EH (cell line): ENCODE measurements at regions not wholly inside any gene's neighbourhood (a gene's known extent, or its start where the extent isn't known, plus 50 kb on each side); places are given as distances from the start of the nearest gene placed in this dataset.

Experiments
- DNase-seq: peaks from one replicate; pipeline ENCODE4 v3.0.0-alpha.2; 2015; ENCODE audit warnings: low read depth

DNA sequence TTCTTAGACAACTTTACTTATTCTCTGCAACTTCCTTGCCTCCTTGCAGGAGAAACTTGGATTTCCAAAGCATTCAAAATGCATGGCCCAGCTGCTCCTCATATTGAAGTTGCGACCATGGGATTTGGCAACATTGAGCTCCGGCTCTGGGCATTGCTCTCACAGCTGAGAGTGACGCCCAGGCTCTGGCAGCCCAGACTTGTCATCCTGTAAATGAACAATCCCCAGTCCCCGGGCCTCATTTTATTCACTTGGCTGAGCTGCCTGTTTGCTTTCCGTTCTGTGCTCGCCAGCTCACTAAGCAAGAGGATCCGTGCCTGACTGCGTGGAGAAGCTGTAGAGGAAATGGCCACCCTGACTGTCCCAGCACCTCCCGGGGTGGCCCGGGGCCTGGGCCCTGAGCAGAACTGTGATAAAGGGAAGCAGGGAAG, 119.5 kb upstream of the CD93 start:
- DNase-seq = peak; percentile 23

DNA sequence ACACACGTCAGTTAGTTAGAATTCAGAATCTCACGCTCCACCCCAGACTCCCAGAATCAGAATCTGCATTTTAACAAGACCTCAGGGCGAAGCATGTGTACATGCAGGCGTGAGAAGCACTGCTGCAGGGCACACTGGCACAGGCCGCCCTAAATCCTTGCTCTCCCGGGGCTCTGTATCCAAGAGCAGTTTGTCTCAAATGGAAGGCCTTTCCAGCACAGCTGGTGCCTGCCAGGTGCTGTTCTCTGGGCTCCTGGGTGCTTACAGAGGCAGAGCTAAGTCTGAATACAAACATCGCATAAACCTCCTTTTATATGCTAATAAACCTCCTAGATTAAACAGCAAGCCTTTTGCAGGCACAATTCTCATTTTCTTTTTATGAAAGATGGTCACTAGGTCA, 119.1 kb upstream of the CD93 start:
- DNase-seq = no peak

DNA sequence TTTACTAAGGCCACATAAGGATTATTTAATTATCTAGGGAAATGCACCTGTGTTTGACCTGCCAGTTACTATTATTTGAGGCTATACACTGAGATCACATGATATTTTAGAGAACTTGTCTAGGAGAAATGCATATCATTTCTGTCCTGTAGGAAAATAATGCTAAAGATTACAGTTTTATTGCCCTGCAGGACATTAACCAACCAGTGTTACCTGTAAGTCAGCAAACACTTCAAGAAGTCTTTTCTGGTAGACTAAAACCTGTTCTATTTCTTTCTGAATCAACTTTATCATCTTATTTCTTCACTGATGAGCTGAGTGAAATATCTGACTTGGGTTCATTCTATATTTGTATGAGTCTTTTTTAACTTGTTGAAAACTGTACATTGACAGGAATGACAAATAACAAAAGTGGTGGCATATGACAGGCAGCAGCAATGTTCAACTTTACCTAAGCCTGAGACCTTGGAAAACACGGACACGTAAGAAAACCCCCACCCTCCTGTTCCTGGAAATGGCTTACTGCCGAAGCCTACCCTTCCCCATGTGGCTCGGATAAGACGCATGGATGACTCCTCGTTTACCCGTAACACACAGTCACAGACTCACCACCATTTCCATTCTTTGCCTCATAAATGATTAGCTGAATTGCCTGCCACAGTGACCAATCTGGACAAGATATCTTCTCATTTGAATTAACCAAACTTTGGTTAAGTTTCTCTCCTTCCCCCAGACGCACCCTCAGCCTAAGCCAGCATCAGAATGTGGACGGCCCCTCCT, 118.0 kb upstream of the CD93 start:
- DNase-seq = no peak

DNA sequence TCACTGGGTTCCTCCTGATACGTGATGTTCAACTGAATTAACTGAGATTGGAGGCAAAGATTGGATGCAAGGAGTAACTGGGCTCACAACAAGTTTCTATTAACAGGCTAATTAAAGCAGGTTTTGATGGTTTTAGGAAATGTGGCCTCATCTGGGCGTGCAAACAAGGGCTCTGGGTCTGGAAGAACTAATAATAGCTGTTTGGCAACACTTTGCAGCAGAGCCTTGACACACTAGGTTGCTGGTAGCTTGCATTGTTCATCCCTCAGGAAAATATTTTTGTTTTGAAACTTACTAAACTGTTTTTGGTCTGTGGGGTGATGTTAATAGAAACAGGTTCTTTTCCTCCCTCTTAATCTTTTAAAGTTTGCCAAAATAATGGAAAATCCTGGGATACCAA, 117.2 kb upstream of the CD93 start:
- no peak for DNase-seq

DNA sequence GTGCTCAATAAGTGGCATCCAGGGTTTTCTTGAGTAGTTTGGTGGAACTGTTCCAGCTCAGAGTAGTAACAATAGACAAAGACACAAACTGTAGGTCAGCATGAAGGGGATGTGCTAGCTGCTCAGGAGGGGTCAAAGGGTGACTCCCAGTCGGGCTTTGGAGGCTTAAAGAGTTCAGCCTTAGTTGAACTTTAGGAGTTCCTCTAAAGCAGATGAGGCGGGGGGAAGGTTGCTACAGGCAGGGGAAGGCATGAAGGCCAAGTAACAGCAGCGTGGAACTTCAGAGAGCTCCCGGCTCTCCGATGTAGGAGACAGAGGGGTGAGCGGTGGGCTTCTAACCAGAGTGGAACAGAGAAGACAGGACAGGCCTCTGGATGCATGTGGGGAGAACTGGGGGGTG, 115.5 kb upstream of the CD93 start:
- no peak for DNase-seq

DNA sequence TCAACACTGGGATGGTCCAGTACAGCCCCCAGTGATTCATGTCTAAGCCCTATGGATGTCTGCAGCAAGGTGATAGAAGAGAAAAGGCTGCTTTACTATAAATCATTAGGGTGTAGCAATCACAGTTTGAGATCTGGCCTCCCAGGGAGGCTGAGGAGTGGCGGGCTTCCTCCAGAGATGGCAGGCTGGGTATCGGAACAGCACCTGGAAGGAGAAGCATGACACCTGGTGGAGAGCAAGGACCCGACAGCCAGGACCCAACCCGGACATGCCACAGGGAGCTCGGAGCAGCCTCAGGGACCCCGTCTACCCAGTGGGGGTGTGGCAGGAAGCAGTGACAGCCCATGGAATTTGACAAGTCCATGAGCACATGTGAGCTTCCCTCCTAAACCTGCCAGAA, 114.8 kb upstream of the CD93 start:
- DNase-seq = peak; percentile 20

DNA sequence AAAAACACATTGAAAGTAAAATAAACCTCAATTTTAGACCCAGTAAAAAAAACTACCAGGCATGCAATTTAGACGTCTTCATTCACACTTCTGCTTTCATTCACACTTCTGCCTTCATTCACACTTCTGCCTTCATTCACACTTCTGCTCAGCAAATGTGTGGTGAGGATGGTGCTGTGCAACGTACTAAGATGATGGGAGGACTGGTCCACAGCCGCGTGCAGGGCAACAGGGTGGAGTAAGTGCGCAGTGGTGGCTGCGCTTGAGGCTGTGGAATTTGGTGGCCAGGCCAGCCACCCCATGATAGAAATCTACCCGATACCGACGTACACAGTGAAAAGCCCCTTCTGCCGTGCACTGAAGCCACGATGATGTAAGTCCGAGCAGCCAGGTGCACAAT, 114.3 kb upstream of the CD93 start:
- DNase-seq = no peak

DNA sequence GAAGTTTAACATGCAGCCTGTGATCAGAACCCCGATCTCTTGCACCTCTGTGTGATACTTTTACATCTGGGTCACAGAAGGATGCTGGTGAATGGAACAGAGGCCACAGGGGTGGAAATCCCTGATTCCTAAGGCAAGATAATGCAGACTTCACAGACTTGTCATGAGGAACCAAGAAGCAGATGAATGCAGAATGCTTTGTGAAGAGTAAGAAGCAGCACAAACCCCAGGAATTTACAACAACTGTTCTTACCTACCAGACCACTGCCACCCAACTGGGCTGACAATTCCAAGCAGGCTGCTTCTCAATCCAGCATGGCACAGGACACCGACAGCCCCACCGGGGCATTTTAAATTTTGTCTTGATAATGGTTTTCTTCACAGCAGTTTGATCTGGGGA, 113.2 kb upstream of the CD93 start:
- DNase-seq = no peak

DNA sequence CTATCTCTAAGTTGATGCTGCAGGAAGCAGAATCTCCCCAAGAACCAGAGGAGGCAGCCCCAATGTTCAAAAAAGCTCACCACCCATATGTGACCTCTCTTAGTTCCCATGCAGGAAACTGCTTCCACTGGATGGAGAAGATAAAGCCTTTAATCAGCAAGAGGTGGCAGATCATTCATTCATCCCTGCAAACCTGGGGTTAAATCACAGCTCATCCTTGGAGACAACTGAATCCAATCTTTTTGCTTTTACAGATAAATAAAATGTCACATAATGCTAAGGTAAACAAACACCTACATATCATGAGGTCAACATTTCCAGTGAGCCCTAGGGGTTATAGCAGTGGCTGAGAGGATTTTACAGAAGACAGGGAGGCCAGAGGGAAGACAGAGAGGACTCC, 112.7 kb upstream of the CD93 start:
- DNase-seq = no peak

DNA sequence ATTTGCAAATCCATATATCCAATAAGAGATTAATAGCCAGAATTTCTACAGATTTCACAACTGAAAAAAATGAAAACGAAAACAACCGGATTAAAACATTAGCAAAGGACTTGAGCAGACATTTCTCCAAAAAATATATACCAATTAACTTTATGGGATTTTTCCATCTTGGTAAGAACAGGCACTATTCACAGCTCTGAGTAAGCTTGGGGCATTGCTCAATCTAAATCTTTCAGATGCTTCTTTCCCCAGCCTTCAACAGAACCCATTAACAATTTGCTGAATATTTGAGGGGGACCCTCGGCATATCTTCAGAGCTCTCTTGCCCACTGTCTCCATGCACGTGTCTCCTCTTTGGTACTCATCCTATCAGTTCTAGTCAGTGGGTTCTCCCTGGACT, 111.7 kb upstream of the CD93 start:
- DNase-seq = no peak

DNA sequence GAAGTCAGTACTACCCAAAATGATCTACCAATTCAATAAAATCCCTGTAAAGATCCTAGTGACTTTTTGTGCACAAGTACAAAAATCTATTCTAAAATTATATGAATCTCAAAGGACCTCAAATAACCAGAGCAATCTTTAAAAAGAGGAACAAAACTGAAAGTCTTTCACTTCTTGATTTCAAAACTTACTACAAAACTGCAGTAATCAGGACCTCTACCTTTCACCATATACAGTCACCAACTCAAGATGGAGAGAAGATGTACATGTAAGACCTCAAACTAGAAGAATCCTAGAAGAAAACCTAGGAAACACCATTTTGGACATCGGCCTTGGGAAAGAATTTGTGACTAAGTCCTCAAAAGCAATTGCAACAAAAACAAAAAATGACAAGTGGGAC, 109.5 kb upstream of the CD93 start:
- no peak for DNase-seq

DNA sequence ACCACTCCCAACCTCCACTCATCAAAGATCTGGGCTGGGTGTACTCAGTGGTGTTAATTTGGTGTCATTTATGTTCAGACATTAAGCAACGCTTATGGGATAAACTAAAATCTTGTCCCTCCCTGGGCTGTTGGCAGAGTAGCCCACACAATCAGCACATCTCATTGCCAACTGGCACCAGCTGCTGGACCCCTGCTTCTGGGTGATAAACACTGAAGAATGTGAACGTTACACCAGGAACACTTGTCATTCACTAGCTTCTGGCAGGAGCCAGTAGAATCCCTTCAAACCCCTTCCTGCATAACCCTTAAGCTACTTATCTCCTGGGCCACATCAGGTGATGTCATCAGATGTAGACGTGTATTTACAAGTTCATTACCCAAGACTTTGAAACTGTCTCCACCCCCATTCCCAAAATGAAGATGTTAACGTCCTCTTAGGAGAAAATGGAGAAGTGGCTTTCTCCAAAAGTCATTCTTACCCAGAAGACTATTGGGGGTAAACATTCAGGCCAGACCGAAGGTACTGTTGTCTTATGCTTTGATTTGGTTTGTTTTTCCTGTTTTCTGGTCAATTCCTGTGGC, 107.8 kb upstream of the CD93 start:
- DNase-seq = no peak

DNA sequence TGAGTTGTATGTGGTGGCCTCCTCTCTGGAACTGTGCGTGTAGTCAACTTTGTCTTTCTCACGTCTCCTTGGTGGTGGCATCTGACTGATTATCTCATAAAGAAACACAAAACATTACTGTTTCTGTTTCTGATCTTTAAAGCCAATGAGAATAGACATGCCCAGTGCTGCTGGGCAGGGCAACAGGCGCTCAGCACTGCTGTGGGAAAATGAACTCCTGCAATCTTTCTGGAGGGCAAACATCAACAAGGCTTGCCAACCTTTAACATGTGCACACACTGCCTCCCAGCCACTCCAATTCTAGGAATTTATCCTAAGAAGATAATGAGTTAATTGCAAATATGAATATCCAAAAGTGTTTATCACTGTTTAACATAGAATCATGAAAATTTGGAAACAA, 106.3 kb upstream of the CD93 start:
- DNase-seq = no peak

DNA sequence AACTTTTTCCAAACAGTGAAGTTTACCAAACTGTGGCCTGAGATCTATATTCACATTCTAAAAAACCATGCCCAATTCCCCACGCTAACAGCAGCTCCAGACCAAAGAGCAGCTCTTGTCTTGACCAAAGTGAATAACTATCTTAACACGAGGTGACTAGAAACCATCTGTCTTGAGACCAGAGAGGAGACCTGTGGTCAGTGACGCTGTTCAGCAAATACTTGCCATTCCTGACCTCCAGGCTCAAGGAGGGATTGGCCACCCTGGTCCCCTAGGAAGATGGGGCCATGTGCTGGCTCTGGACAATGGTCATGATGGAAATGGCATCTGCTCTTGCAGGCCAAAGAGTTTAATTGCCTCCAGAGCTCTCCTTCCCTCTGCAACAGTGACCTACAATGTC, 104.4 kb upstream of the CD93 start:
- DNase-seq = peak; percentile 20

DNA sequence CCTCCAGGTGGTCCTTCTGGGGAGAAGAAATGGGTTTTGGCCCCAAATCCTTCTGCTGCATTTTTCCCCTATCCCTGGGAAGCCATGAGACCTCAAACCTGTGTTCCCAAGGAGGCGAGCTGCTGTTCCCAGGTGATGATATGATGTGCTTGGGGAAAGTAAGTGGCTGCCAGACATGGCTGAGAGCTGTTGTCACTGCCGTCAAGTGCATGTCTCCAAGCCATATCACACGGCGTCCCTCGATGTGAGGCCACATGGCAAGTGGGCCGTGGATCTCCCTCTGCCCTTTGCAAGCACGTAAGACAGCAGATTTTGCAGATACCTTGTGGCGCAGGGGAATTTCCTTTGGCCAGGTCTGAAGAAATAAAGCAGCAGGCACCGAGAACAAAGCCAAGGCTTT, 103.7 kb upstream of the CD93 start:
- no peak for DNase-seq

DNA sequence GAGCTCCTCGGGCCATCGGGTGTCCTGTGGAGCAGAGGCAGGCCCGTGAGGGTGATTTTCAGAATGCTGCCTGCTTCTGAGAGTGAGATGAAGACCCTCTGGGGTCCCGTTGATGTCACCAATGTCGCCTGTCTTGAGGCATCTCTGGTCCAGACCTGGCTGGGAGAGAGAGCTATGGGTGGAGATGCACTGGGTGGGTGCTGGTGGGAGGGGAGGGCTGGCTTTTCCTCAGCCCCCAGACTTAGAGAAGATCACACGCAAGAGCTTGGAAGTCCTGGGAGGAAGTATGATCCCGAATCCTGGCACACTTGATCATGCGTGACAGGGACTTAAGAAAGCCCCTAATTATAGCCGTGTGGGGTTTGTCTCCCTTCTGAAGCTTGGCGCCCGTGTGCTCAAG, 103.2 kb upstream of the CD93 start:
- no peak for DNase-seq

DNA sequence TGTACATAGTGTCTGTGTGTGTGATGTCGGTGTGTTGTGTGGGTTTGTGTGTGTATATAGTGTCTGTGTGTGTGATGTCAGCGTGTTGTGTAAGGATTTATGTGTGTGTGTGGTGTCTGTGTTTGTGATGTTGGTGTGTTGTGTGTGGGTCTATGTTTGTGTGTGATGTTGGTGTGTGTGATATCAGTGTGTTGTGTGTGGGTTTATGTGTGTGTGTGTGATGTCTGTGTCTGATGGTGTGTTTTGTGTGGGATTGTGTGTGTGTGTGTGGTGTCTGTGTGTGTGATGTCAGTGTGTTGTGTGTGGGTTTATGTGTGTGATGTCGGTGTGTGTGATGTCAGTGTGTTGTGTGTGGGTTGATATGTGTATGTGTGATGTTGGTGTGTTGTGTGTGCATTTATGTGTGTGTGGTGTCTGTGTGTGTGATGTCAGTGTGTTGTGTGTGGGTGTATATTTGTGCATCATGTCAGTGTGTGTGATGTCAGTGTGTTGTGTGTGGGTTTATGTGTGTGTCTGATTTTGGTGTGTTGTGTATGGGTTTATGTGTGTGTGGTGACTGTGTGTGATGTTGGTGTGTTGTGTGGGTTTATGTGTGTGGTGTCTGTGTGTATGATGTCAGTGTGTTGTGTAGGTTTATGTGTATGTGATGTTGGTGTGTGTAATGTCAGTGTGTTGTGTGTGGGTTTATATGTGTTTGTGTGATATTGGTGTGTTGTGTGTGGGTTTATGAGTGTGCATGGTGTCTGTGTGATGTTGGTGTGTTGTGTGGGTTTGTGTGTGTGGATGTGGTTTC, 102.4 kb upstream of the CD93 start:
- no peak for DNase-seq

DNA sequence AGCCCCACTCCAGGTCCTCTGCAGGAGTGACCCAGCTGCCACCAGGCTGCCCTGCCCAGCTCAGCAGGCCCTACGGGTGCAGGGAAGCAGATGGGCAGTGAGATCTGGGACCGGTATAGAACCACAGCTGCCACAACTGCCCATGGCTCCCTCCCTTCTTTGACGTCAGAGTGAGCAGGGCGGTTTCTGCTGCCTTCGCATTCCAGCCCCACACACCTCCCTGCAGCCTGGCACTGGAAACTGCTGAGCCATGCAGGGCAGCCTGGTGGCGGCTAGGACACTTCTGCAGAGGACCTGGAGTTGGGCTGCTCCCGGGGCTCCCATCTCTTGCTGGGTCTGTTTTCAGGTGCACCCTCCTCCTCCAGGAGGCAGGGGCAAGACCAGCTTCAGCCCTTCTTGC, 101.6 kb upstream of the CD93 start:
- DNase-seq = no peak

DNA sequence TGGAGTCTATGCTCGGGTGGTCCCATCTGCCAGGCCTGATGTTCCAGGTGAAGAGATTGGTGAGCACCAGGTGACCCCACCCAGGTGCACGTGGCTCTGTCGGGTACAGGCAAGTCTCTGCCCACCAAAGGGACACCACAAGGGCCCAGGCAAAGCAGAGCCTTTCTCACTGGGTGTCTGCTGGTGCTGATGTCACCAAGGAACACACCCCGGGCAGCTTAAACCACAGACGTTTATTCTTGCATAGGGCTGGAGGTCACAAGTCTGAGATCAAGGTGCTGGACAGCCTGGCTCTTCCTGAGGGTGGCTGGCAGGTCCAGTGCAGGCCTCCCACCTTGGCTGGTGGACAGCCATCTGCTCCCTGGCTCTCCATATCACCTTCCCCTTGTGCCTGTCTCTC, 100.7 kb upstream of the CD93 start:
- DNase-seq = no peak

DNA sequence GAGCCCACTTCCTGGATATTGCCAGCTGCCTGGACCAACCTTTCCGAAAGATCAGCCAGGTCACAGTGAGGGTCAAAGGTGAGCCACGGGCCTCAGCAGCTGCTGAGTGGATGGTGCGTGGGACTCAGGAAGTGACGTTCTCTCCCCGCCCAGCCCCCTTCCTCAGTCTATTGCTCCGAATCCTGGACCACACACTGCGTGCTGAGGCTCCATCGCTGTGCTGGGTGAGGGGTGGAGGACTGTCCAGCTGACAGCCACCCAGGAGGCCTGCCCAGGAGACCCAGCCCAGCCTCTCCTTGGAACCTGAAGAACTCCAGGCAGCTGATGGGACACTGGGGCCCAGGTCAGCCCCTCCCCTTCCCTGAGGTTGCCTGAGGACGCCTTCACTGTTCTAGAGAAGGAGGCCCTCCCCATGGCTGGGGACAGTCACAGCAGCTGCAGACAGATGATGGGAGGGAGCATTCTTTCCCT, 94.4 kb upstream of the CD93 start:
- DNase-seq = no peak

DNA sequence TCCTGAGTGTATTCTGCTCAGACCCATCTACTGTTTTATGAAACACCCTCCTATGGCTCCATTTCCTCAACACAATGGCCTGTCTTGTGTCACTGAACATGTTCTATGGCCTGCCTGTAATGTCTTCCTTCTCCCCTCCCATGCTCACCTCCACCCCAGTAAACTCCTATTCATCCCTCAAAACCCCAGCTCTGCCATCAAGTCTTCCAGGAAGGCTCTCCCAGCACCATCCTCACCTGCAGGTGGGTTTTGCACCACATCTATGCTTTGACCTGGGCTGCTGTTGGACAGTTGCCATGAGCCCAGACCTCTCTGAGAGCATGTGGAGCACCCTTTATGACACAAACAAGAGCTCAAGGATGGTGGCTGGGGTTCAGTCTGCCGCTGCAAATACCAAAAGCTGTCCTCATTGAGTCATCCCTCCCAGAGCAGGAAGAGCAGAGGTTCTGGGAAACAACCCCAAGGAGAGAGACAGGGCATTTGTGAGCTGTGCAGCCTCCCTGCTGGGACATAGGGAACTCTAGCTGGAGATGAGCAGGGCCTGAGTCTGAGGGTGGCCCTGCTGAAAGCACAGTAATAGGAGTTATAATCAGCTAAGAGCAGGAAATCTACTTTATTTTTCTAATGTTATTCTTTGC, 93.8 kb upstream of the CD93 start:
- DNase-seq = peak; percentile 45

DNA sequence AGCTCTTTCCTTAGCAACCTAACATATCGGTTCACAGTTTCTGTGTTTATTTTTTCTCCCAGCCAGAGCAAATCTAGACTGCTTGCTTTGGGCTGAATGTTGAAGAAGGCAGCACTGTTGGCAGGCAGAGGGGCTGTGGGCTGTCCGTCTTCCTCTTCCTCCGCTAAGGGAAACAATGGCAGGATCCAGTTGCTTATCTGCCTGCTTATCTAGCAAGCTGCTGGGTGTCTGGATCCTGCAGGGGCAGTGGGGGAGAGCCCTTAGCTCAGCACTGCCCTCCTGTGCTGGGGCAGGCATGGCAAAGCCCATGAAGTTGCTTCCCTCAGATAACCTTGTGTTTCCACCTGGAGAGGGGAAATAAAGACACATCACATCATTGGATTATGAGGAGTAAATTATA, 92.7 kb upstream of the CD93 start:
- DNase-seq = no peak

DNA sequence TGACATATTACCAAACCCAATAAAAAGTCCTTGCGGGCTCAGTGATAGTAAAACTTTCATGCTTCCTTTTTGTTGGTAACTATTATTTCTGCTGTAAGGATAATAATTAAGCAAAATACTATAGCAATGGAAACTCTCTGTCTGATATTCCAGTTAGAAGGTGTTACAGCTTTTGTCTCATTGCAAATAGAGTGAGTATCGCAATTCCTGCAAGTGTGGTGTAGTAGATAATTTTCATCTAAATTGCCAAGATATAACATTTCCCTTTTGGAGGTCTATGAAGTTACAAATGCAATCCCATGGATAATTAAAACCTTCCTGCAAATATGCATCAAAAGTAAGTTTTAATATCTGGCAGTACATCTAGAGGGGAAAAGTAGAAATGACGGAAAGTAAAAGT, 88.7 kb upstream of the CD93 start:
- no peak for DNase-seq
